HG03196 (cell line): ENCODE measurements at regions not wholly inside any gene's neighbourhood (a gene's known extent, or its start where the extent isn't known, plus 50 kb on each side); places are given as distances from the start of the nearest gene placed in this dataset.
"Not testable (repeated sequence)": the region's sequence is repeated elsewhere in the genome, so short reads cannot be mapped to it uniquely, and the experiment has no call there.

ENCODE experiments used
- ATAC-seq: cut with Tn5 transposase; IDR thresholded peaks from one replicate; pipeline ENCODE4 v1.9.1; 2021; ENCODE audit not compliant: unreplicated experiment

- no peak for ATAC-seq
Observed at GRCh38 chr11:103798026-103798425, 238.4 kb upstream of the DDI1 start.

- ATAC-seq, result no peak
Observed at GRCh38 chr11:103798446-103798845, 238.0 kb upstream of the DDI1 start.

DNA sequence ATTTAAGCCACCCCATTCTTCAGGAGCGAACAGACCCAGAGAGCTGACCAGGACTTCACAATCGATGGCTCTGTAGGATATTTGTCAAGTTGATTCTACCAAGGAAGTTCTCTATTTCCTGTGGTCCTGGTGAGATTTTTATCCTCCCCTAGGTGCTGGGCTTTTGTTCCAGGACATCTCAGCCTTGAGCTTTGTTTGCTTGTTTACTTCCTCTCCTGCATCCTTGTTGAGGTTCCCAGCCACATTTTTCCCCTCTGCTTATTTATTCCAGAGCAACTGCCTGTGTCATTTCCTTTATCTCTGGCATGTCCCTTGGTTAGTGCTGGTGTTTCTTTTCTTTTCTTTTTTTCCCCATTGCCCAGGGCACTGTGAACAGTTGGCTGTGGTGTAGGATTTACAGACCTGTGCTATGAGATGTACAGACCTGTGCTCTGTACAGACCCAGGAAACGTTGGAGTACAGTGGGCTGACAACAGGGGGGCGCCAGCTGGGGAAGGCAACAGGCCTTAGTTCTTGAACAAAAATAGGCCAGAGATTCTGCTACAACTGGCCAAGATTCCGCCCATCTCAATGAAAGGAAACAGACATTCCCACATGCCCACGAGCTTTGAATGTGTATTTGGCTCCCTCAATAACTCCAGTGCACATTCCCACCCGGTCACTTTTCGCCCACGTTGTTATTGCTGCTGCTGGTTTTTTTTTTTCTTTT lies 235.9 kb upstream of the DDI1 start:
- ATAC-seq, result no peak

- no peak for ATAC-seq
Observed at GRCh38 chr11:103803062-103803461, 233.4 kb upstream of the DDI1 start.

DNA sequence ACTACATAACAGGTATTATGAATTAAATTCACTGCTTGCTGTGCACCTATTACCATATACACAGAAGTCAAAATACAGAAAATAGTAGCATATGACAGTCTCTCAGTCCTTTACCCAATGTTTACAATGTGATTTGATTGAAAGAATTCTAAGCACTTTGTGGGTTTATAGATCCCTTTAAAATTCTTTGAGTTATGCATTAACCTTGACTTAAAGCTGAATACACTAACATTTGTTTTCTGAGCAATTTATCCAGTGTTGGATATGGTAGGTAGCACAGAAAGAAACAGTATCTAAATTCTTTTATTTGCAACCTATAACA lies 230.8 kb upstream of the DDI1 start:
- ATAC-seq, result no peak

DNA sequence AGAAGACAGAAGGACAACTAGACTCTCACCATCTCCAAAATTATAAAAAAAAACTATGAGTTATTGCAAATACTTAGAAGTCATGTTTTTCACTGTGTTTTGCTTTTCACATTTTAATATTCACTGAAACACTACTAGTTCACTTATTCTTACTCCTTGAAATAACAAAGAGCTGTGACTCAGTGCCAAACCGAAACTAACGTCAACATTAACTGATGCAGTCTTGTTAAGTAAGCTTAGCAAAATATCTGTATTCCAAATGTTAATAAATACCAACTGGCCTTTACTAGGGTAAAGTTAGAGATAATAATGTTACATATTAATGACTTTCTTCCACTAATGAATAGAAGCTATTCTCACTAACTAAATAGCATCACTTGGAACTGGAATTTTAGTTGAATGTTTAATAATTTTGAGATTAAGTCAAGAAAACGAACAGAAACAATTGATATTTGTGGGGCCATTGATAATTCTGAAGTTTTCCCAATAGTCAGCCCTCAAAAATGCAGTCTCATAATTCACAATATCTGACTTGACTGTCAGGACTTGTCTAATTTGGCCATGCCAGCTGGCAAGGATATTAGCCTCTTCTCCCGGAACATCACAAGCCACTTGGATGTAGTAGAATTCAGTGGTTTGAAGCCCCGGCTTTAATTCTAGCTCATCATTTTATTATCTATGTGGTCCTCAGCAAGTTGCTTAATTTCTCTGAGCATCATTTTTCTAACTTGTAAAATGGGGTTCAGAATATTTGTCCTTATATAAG lies 230.1 kb upstream of the DDI1 start:
- no peak for ATAC-seq

DNA sequence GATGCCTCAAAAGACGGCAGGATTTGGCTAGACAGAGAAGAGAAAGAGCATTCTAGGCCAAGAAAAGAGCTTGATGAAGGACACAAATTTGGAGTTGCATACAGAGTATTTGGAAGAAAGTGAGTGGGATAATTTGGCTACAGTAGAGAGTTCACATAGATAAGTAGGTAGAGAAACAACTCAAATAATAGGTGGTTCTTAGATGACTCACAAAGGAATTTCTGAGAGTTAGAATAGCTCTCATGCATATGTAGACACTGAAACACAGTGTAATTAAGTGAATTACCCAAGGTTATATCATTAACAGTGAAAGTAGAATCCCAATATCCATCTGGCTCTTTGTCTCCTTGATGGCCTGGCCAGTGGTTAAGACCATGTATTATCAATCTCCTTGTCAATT lies 228.6 kb upstream of the DDI1 start:
- ATAC-seq, result no peak

DNA sequence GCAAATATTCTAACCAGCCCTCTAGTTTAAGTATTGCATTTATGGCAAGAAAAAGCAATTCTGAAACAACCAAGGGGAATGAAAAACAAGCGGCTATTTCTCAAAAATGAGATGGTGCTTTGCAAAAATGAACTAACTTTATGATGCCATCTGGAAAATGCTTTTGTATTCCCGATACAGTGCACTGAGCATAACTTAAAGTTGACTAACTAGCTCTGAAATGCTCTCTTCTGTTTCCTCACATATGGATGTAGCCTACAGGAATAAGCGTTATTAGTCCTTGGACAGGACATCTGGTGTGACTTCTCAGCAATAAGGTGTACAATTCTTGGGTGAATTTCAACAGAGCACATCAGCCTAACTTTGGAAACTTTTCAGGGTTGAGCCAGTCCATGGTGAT lies 228.2 kb upstream of the DDI1 start:
- ATAC-seq, result no peak

DNA sequence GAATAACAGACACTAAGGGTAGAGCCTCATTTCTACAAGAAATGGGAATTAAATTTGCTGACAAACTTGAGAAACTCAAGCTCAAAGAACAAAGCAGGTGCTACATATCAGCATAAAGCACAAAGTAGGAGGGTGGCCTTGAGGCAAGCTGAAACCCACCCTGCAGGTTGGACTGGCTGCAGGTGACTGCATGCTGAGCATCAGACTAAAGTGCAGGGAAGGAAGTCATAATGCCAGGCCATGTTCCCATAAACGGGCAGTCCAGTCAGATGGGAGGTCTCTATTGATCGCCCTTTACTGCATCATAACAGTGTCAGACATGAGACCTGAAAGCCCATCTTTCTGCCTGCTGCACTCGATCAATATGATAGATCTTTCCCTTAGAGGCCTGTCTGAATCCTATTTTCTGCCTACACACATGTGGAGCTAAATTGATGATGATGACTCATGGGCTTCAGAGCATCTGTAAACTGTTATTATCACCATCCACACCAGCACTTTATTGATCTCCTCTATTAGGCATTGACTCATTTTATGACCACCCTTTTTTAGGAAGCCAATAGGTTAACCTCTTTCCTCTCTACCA lies 224.5 kb upstream of the DDI1 start:
- ATAC-seq, result no peak

- no peak for ATAC-seq
Observed at GRCh38 chr11:103812680-103813079, 223.8 kb upstream of the DDI1 start.

GRCh38 chr11:103820345-103820744 lies 216.1 kb upstream of the DDI1 start:
- not testable (repeated sequence) for ATAC-seq

- ATAC-seq, result no peak
Observed at GRCh38 chr11:103824116-103824515, 212.3 kb upstream of the DDI1 start.

DNA sequence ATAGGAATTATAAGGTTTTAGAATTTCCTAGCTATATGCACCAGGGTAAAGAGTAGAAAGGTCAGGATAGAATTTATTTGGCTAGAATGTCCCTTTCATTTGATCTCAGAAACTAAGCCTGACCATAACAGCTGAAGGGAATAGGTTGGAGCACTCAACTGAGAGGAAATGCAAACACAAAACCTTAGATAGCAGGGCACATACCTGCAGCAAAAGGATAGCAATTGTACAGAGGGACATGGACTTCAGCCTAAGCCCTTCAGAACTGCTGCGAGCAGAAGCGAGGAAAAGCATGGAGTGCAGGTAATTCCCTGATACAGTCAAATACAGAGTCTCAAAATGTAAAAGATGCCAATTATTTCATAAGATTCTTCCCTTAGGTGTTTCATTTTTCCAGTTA lies 211.0 kb upstream of the DDI1 start:
- no peak for ATAC-seq

DNA sequence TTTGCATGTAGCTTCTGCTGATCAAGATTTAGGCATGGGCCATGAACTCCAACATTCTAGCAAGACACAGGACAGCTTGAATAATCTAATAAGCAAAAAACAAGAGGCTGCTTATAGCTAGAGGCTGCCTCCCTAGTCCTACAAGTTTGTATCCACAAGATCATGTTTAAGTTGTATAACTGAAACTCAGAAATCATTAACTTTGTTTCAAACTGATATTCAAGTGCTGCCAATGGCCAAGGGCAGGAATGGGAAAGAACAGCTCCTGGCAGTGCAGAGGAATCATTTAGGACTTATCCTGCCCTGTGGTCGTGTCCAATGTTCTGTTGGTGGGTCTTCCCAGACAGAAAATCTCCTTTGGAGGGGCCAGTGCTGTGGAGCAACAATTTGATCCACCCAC lies 209.6 kb upstream of the DDI1 start:
- no peak for ATAC-seq

GRCh38 chr11:103829596-103829995 lies 206.8 kb upstream of the DDI1 start:
- no peak for ATAC-seq

DNA sequence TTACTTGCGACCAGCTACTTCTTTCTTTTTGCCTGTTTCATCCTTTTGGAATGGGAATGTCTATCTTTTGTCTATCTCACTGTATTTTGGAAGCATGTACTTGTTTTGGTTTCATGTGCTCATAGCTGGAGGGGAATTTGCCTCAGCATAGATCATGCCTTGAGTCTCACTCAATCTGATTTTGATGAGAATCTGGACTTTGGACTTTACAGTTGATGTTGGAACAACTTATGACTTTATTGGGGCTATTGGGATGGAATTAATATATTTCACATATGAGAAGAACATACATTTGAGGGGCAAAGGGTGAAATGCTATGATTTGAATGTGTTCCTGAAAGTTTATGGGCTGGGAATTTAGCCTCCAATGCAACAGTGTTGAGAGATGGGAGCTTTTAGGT lies 206.2 kb upstream of the DDI1 start:
- ATAC-seq, result no peak

GRCh38 chr11:103832762-103833161 lies 203.7 kb upstream of the DDI1 start:
- no peak for ATAC-seq

DNA sequence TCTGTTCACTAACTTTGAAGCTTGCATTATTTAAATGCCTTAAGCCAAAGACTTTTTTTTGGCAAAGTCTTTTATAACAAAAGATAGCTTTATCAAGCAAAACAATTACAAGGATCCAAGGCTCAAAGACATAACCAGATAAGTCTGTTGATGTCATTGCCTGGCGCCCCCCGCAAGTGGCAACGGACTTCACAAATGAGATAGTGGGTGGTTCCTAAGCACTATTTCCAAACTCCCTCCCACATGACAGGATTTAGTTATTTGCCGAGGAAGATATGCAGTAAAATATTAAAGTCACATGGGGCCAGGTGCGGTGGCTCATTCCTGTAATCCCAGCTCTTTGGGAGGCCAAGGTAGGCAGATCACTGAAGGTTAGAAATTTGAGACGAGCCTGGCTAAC lies 194.2 kb upstream of the DDI1 start:
- ATAC-seq, result no peak

GRCh38 chr11:103842795-103843194 lies 193.6 kb upstream of the DDI1 start:
- ATAC-seq, result no peak

DNA sequence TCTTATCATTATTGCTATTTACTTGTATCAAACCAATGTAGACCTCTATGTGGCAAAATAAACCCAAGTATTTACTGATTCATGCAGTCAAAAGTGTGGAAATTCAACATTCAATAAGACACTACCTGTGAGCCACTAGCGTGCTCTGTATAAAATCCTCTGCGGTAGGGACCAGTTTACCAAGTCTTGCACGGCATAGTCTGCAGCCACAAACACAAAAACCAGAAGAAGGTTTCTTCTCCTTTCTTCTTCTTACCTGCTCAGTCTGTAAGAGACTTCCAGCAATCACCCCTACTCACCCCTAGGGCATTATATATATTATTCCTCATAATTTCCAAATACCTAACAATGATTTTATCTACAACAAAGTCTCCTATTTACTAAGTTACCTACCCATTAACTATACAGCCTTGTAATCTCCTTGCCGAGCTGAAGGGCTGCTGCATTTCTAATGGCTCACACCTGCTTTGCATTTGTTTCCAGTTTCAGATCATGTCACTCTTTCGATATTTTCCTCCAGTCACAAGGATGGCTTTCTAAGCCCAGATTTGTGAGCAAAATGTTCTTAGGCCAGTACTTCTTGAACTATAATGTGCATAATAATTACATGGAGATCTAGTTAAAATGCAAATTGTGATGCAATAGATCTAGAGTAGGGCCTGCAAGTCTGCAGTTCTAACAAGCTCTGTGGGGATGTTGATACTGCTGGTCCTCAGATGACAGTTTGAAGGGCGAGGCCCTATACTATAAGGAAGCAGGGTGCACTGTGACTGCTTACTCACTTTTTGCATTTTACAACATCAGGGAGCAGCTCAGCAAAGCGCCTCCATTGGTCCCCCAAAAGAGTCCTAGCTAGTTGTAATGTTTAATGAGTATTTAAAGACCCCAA lies 191.9 kb upstream of the DDI1 start:
- ATAC-seq, result peak; percentile 97

DNA sequence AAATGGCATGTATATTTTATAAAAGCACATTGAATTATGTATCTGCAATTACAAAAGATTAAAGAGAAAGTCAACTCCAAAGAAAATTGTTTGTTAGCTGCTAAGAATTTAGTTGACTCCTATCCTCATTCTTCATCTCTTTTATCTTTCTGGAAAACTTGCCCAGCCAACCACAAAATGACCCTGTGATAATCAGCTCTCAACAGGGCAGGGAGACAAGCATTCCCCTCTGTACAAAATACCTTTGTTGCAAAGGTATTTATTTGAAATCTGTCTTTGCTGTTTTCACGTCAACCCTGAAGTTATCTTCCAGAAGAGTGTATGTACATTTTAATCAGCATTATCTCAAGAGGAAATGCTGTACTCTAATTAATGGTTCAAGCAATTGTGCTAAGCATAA lies 191.1 kb upstream of the DDI1 start:
- ATAC-seq, result no peak

DNA sequence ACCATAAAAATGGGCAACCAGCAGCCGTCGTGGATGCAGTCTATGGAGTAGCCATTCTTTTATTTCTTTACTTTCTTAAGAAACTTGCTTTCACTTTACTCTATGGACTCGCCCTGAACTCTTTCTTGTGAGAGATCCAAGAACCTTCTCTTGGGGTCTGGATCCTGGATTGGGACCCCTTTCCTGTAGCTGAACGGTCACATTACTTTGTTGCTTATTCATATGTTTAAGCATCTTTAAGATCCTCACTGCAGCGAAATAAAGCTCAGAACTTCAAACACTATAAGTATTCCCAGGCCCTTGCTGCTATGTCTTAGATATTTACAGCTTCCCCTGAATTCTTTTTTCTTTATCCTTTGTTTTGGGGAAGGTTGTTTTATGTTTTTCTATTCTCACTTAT lies 187.8 kb upstream of the DDI1 start:
- no peak for ATAC-seq
